Suppressor macrophage treated with lipopolysaccharide for 1 hour (primary cell): ENCODE measurements at regions not wholly inside any gene's neighbourhood (a gene's known extent, or its start where the extent isn't known, plus 50 kb on each side); places are given as distances from the start of the nearest gene placed in this dataset.
"Not testable (repeated sequence)": the region's sequence is repeated elsewhere in the genome, so short reads cannot be mapped to it uniquely, and the experiment has no call there.

Experiments used
- DNase-seq, 3 donors: peaks; one replicate each; pipeline ENCODE4 v3.0.0-alpha.2; 2020 to 2022

GRCh38 chr3:94615275-94616065, 552.6 kb downstream of the NSUN3 start:
- no peak for DNase-seq

- no peak for DNase-seq
Measured at GRCh38 chr3:94616833-94617232, 554.0 kb downstream of the NSUN3 start.

GRCh38 chr3:94617312-94617711, 554.5 kb downstream of the NSUN3 start:
- no peak for DNase-seq

- no peak for DNase-seq
Measured at GRCh38 chr3:94619643-94620042, 556.8 kb downstream of the NSUN3 start.

GRCh38 chr3:94626573-94626972, 563.7 kb downstream of the NSUN3 start:
- no peak for DNase-seq

- no peak for DNase-seq
Measured at GRCh38 chr3:94627689-94628088, 564.8 kb downstream of the NSUN3 start.

- no peak for DNase-seq
Measured at GRCh38 chr3:94643400-94643799, 580.5 kb downstream of the NSUN3 start.

- DNase-seq: no peak
Measured at GRCh38 chr3:94645790-94646189, 582.9 kb downstream of the NSUN3 start.

GRCh38 chr3:94647131-94647530, 584.3 kb downstream of the NSUN3 start:
- DNase-seq: no peak

GRCh38 chr3:94648270-94649180, 585.7 kb downstream of the NSUN3 start:
- not testable (repeated sequence) for DNase-seq

GRCh38 chr3:94654096-94654495, 591.2 kb downstream of the NSUN3 start:
- no peak for DNase-seq

- no peak for DNase-seq
Measured at GRCh38 chr3:94665922-94666321, 603.1 kb downstream of the NSUN3 start.

- no peak for DNase-seq
Measured at GRCh38 chr3:94671078-94671477, 608.2 kb downstream of the NSUN3 start.

- no peak for DNase-seq
Measured at GRCh38 chr3:94673876-94674275, 611.0 kb downstream of the NSUN3 start.

- no peak for DNase-seq
Measured at GRCh38 chr3:94686208-94686607, 623.3 kb downstream of the NSUN3 start.

- DNase-seq: no peak
Measured at GRCh38 chr3:94693997-94694640, 631.3 kb downstream of the NSUN3 start.

- no peak for DNase-seq
Measured at GRCh38 chr3:94694894-94695293, 632.0 kb downstream of the NSUN3 start.

- no peak for DNase-seq
Measured at GRCh38 chr3:94704467-94704866, 641.6 kb downstream of the NSUN3 start.

- no peak for DNase-seq
Measured at GRCh38 chr3:94709249-94709902, 646.5 kb downstream of the NSUN3 start.

GRCh38 chr3:94714194-94714593, 651.3 kb downstream of the NSUN3 start:
- DNase-seq: no peak

GRCh38 chr3:94716326-94717018, 653.6 kb downstream of the NSUN3 start:
- DNase-seq: no peak

- DNase-seq: no peak
Measured at GRCh38 chr3:94734206-94734605, 671.3 kb downstream of the NSUN3 start.
